NCI-H524 treated with DMSO at 0.1 percent for 48 hours (cell line): ENCODE measurements at regions not wholly inside any gene's neighbourhood (a gene's known extent, or its start where the extent isn't known, plus 50 kb on each side); places are given as distances from the start of the nearest gene placed in this dataset.
"Not testable (repeated sequence)": the region's sequence is repeated elsewhere in the genome, so short reads cannot be mapped to it uniquely, and the experiment has no call there.

Source experiments
- DNase-seq: peaks from one replicate; lab custom pipeline; 2025; lab: John Stamatoyannopoulos, UW

GRCh38 chr4:8735236-8736089 is 136.2 kb downstream of the HMX1 start:
- DNase-seq = no peak

GRCh38 chr4:8732681-8733243 is 138.9 kb downstream of the HMX1 start:
- no peak for DNase-seq

GRCh38 chr4:8732092-8732491 is 139.5 kb downstream of the CPZ start:
- DNase-seq = no peak

GRCh38 chr4:8731364-8731763 is 138.8 kb downstream of the CPZ start:
- no peak for DNase-seq

- DNase-seq = no peak
These were observed 138.1 kb downstream of the CPZ start for GRCh38 chr4:8730681-8731080.

GRCh38 chr4:8730159-8730558 is 137.6 kb downstream of the CPZ start:
- DNase-seq = no peak

GRCh38 chr4:8729408-8730149 is 137.0 kb downstream of the CPZ start:
- no peak for DNase-seq

- no peak for DNase-seq
These were observed 136.2 kb downstream of the CPZ start for GRCh38 chr4:8728536-8729407.

GRCh38 chr4:8727546-8728510 is 135.3 kb downstream of the CPZ start:
- no peak for DNase-seq

GRCh38 chr4:8727131-8727530 is 134.6 kb downstream of the CPZ start:
- no peak for DNase-seq

GRCh38 chr4:8726344-8726851 is 133.8 kb downstream of the CPZ start:
- no peak for DNase-seq

GRCh38 chr4:8725845-8726244 is 133.3 kb downstream of the CPZ start:
- DNase-seq = no peak

- no peak for DNase-seq
These were observed 132.7 kb downstream of the CPZ start for GRCh38 chr4:8725071-8725841.

GRCh38 chr4:8724436-8725070 is 132.0 kb downstream of the CPZ start:
- no peak for DNase-seq

GRCh38 chr4:8723222-8723980 is 130.8 kb downstream of the CPZ start:
- DNase-seq = no peak

- no peak for DNase-seq
These were observed 130.0 kb downstream of the CPZ start for GRCh38 chr4:8722556-8722955.

- DNase-seq = no peak
These were observed 129.1 kb downstream of the CPZ start for GRCh38 chr4:8721621-8722020.

GRCh38 chr4:8719421-8719820 is 126.9 kb downstream of the CPZ start:
- no peak for DNase-seq

- DNase-seq = not testable (repeated sequence)
These were observed 124.9 kb downstream of the CPZ start for GRCh38 chr4:8717470-8717869.
